ENCODE measurements at regions not wholly inside any gene's neighbourhood (a gene's known extent, or its start where the extent isn't known, plus 50 kb on each side); places are given as distances from the start of the nearest gene placed in this dataset.

GRCh38 chr7:52502281-52502680 is 533.2 kb upstream of the POM121L12 start:
- no peak for TF ChIP-seq CTCF (IDR thresholded peaks at IDR 0.05; ENCODE audit: low read length)
- TF ChIP-seq EZH2 (IDR thresholded peaks at IDR 0.05; ENCODE audit: borderline replicate concordance, low read length) = no peak

All from OCI-LY1 (cell line).